Panc1 (cell line): ENCODE measurements at regions not wholly inside any gene's neighbourhood (a gene's known extent, or its start where the extent isn't known, plus 50 kb on each side); places are given as distances from the start of the nearest gene placed in this dataset.

Source experiments
- ATAC-seq: fragments of 200-7000 bp; cut with Tn5 transposase; 2 replicates; pipeline ENCODE4 v1.9.1; 2020; ENCODE audit warnings: mild to moderate bottlenecking, moderate library complexity
- BruUV-seq: library from RNA; stranded (reverse); fragments of 400-500 nt; replicated peaks from 2 replicates; lab custom pipeline; 2021; lab: Mats Ljungman, UMichigan
- CTCF ChIA-PET: fragments of 300-600 bp; sonication (Branson Sonifier 250); formaldehyde crosslinking; loops from one replicate; lab custom pipeline; 2022; ENCODE audit warnings: antibody characterized with exemption; lab: Charles Lee
- POLR2A ChIA-PET: fragments of 300-600 bp; sonication (Branson Sonifier 250); formaldehyde crosslinking; loops from one replicate; lab custom pipeline; 2022; ENCODE audit warnings: antibody characterized with exemption; lab: Charles Lee
- DNase-seq: peaks from one replicate; pipeline ENCODE4 v3.0.0-alpha.2; 2010; ENCODE audit warnings: low read depth, low spot score
- H3K27ac ChIP-seq: 2 replicates; pipeline ENCODE4 v1.5.1; 2011; ENCODE audit warnings: mild to moderate bottlenecking, low read length, inconsistent platforms
- H3K27me3 ChIP-seq: fragments of 200-500 bp; sonication (Bioruptor generic); 2 replicates; pipeline ENCODE4 v1.6.0; 2014; ENCODE audit warnings: low read length, inconsistent platforms; ENCODE audit not compliant: control insufficient read depth, insufficient read depth
- H3K36me3 ChIP-seq: fragments of 200-500 bp; sonication (Bioruptor generic); 2 replicates; pipeline ENCODE4 v1.5.1; 2014; ENCODE audit warnings: inconsistent platforms, mild to moderate bottlenecking, low read length, moderate library complexity; ENCODE audit not compliant: control insufficient read depth, insufficient read depth
- H3K4me1 ChIP-seq: 2 replicates; pipeline ENCODE4 v1.5.1; 2011; ENCODE audit warnings: inconsistent platforms, mild to moderate bottlenecking, low read length, moderate library complexity; ENCODE audit not compliant: control insufficient read depth, insufficient read depth
- H3K4me3 ChIP-seq, 2 experiments: 2 replicates each; pipeline ENCODE4 v1.5.1; 2011 to 2012; ENCODE audit warnings: low read depth in 2 of 2, low read length in 2 of 2, mild to moderate bottlenecking in 2 of 2, inconsistent platforms in 1 of 2, moderate library complexity in 1 of 2
- H3K9me3 ChIP-seq: fragments of 200-500 bp; sonication (Bioruptor generic); 2 replicates; pipeline ENCODE4 v1.5.1; 2014; ENCODE audit warnings: low read depth, mild to moderate bottlenecking, inconsistent platforms, low read length, moderate library complexity; ENCODE audit not compliant: control insufficient read depth, insufficient read depth
- CTCF ChIP-seq: fragments of 450-650 bp; IDR thresholded peaks from 2 replicates; pipeline ENCODE4 v1.5.1; 2017; ENCODE audit warnings: mild to moderate bottlenecking
- POLR2AphosphoS5 ChIP-seq: IDR thresholded peaks from 2 replicates; pipeline ENCODE4 v1.6.1; 2012; ENCODE audit warnings: mild to moderate bottlenecking, low read depth, low read length, moderate library complexity
- REST ChIP-seq, 2 experiments: IDR thresholded peaks; 2 replicates each; pipeline ENCODE4 v1.6.1; 2011 to 2012; ENCODE audit warnings: low read depth in 2 of 2, control low read depth in 1 of 2, low read length in 1 of 2, mild to moderate bottlenecking in 1 of 2, moderate library complexity in 1 of 2; ENCODE audit not compliant: insufficient read depth in 1 of 2
- SIN3A ChIP-seq: IDR thresholded peaks from 2 replicates; pipeline ENCODE4 v1.6.1; 2012; ENCODE audit warnings: low read depth, mild to moderate bottlenecking, low read length, moderate library complexity, borderline replicate concordance; ENCODE audit not compliant: insufficient read depth
- TCF7L2 ChIP-seq: IDR thresholded peaks from 2 replicates; pipeline ENCODE4 v1.6.1; 2011; ENCODE audit warnings: mild to moderate bottlenecking, low read depth, low read length, inconsistent platforms
- in situ Hi-C: cut with HindIII; loops from 2 replicates; pipeline ENCODE4 v1.10.0; 2016; ENCODE audit warnings: low sequenced_read_pairs, low pct_unique_long_range_greater_than_20kb
- intact Hi-C: fragments of 100-400 bp; cut with micrococcal nuclease; formaldehyde crosslinking; loops from one replicate; pipeline ENCODE4 v1.10.0; 2022; ENCODE audit not compliant: unreplicated experiment

GRCh38 chr12:126588586-126589249 is 1523.5 kb downstream of the AACS start:
- Histone ChIP-seq H3K9me3 (no peaks in the 10 kb centered on the region), H3K36me3 (no peaks in the 10 kb centered on the region), H3K4me3 (no peak overlapping the region), H3K27ac (no peak overlapping the region), H3K4me1 (no peaks in the 10 kb centered on the region), H3K27me3 (no peaks in the 10 kb centered on the region)
- ATAC-seq (no peak), DNase-seq (no peak)
- intact Hi-C loops, result no loop called here
- TF ChIP-seq CTCF (no peak), POLR2AphosphoS5 (no peak), TCF7L2 (no peak), REST (IDR thresholded peaks at IDR 0.05; ENCODE audit: insufficient read depth in 1 of 2, low read depth in 2 of 2, low read length in 1 of 2) (no peak), SIN3A (no peak)
- POLR2A ChIA-PET, result no interaction called here
- CTCF ChIA-PET, result no interaction called here
- no TSS peak for BruUV-seq
- in situ Hi-C loops, result no loop called here

- in situ Hi-C loops (no loop called here), intact Hi-C loops (no loop called here)
- Histone ChIP-seq H3K9me3 (no peaks in the 10 kb centered on the region), H3K4me3 (no peak overlapping the region), H3K27me3 (no peaks in the 10 kb centered on the region), H3K36me3 (no peaks in the 10 kb centered on the region), H3K4me1 (no peaks in the 10 kb centered on the region), H3K27ac (no peak overlapping the region)
- DNase-seq, result no peak
- no peak for ATAC-seq
- ChIA-PET CTCF (no interaction called here), POLR2A (no interaction called here)
- TF ChIP-seq SIN3A, result no peak
- TF ChIP-seq REST (IDR thresholded peaks at IDR 0.05; ENCODE audit: insufficient read depth in 1 of 2, low read depth in 2 of 2, low read length in 1 of 2), result no peak
- TF ChIP-seq POLR2AphosphoS5, result no peak
- TF ChIP-seq TCF7L2, result no peak
- no peak for TF ChIP-seq CTCF
- no TSS peak for BruUV-seq
Observed at GRCh38 chr12:126591533-126591932, 1526.3 kb downstream of the AACS start.
